Neural progenitor cell (in vitro differentiated cells): ENCODE measurements at regions not wholly inside any gene's neighbourhood (a gene's known extent, or its start where the extent isn't known, plus 50 kb on each side); places are given as distances from the start of the nearest gene placed in this dataset.

Source experiments
- DNase-seq: peaks from one replicate; pipeline ENCODE4 v3.0.0-alpha.2; 2016; ENCODE audit warnings: low spot score
- H2AFZ ChIP-seq: fragments of 200-600 bp; sonication (generic); replicated peaks from 2 replicates; pipeline ENCODE4 v1.6.1; 2016; ENCODE audit warnings: antibody characterized with exemption
- H3F3A ChIP-seq: fragments of 200-600 bp; sonication (generic); 2 replicates; pipeline ENCODE4 v1.6.1; 2016; ENCODE audit warnings: antibody characterized with exemption, low read depth
- H3K27ac ChIP-seq: fragments of 200-600 bp; sonication (generic); 2 replicates; pipeline ENCODE4 v1.5.1; 2016; ENCODE audit warnings: mild to moderate bottlenecking
- H3K27me3 ChIP-seq: fragments of 200-600 bp; sonication (generic); 2 replicates; pipeline ENCODE4 v1.6.1; 2016; ENCODE audit warnings: mild to moderate bottlenecking, moderate library complexity
- H3K36me3 ChIP-seq: fragments of 200-600 bp; sonication (generic); 2 replicates; pipeline ENCODE4 v1.5.1; 2016
- H3K4me1 ChIP-seq: fragments of 200-600 bp; sonication (generic); 2 replicates; pipeline ENCODE4 v1.6.1; 2016; ENCODE audit warnings: mixed run types
- H3K4me2 ChIP-seq: fragments of 200-600 bp; sonication (generic); 2 replicates; pipeline ENCODE4 v1.6.1; 2016
- H3K4me3 ChIP-seq: fragments of 200-600 bp; sonication (generic); 2 replicates; pipeline ENCODE4 v1.5.1; 2016
- H3K79me2 ChIP-seq: fragments of 200-600 bp; sonication (generic); 2 replicates; pipeline ENCODE4 v1.6.1; 2016; ENCODE audit warnings: low read depth
- H3K9ac ChIP-seq: fragments of 200-600 bp; sonication (generic); 2 replicates; pipeline ENCODE4 v1.6.1; 2016
- H3K9me3 ChIP-seq: fragments of 200-600 bp; sonication (generic); 2 replicates; pipeline ENCODE4 v1.5.1; 2016; ENCODE audit warnings: low read depth
- H4K20me1 ChIP-seq: fragments of 200-600 bp; sonication (generic); 2 replicates; pipeline ENCODE4 v1.6.1; 2016; ENCODE audit warnings: low read depth
- H3K27ac Mint-ChIP-seq: 3 replicates; pipeline ENCODE4 v1.8.0; 2021; ENCODE audit warnings: mixed read lengths
- H3K27me3 Mint-ChIP-seq: 2 replicates; pipeline ENCODE4 v1.8.0; 2022; ENCODE audit warnings: low read depth, mild to moderate bottlenecking, inconsistent platforms, moderate library complexity, mixed read lengths; ENCODE audit not compliant: insufficient read depth
- H3K36me3 Mint-ChIP-seq: 3 replicates; pipeline ENCODE4 v1.8.0; 2021; ENCODE audit warnings: mixed read lengths
- H3K4me1 Mint-ChIP-seq: 3 replicates; pipeline ENCODE4 v1.8.0; 2021; ENCODE audit warnings: mixed read lengths
- H3K4me3 Mint-ChIP-seq: 3 replicates; pipeline ENCODE4 v1.8.0; 2021; ENCODE audit warnings: mild to moderate bottlenecking, moderate library complexity, mixed read lengths
- H3K9me3 Mint-ChIP-seq: 3 replicates; pipeline ENCODE4 v1.8.0; 2020; ENCODE audit warnings: mixed read lengths
- EZH2 ChIP-seq: fragments of 200-600 bp; sonication (generic); IDR thresholded peaks from 2 replicates; pipeline ENCODE4 v1.6.1; 2017; ENCODE audit warnings: antibody characterized with exemption, mild to moderate bottlenecking, moderate library complexity
- EZH2phosphoT487 ChIP-seq: fragments of 200-600 bp; sonication (generic); IDR thresholded peaks from 2 replicates; pipeline ENCODE4 v1.6.1; 2017; ENCODE audit warnings: antibody characterized with exemption
- TF ChIP-seq, protein P1 (sequence below): fragments of 200-600 bp; sonication (generic); IDR thresholded peaks from 2 replicates; pipeline ENCODE4 v1.5.1; 2017; ENCODE audit warnings: antibody characterized with exemption, mild to moderate bottlenecking

DNA sequence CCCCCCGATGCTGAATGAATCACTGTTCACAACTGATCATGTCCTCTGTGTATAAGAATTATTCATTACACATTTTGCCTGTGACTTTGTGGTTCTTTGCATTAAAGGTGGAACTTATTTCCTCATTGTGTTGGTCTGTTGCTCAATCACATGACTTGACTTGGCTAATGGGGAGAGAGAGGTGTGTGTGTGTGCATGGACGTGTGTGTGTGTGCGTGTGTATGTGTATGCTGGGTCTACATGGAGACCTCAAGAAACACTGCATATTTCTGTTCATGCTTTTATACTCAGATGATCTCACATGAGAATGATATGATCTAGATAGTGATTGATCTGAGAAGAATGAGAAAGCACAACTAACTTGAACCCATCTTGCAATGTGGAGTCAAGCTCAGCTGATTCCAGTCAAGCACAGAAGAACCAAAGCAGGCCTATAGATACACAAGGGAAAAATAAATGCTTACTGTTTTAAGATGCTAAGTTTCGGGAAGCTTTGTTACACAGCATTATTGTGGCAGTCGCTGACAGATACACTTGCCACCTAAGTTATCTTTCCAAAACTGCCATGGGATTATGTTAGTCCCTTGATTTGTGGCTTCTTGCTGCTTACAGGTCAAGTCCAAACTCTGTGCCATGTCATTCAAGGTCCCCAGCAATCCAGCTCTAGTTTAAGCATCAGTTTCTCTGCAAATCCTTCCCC, 167.9 kb upstream of the ZFHX3 start:
- Histone ChIP-seq H3K27ac (no peak overlapping the region), H3K4me1 (peaks cover 8% of the 10 kb centered on the region), H3K9ac (no peak overlapping the region), H3K36me3 (no peaks in the 10 kb centered on the region), H3K4me3 (no peak overlapping the region), H3K79me2 (no peaks in the 10 kb centered on the region), H3K9me3 (no peaks in the 10 kb centered on the region), H3F3A (no peaks in the 10 kb centered on the region), H2AFZ (no peak overlapping the region), H3K27me3 (no peaks in the 10 kb centered on the region), H3K4me2 (no peak overlapping the region), H4K20me1 (no peaks in the 10 kb centered on the region)
- no peaks in the 10 kb centered on the region for H3K27me3 Mint-ChIP-seq
- peaks cover 9% of the 10 kb centered on the region for H3K9me3 Mint-ChIP-seq
- no peak for DNase-seq
- H3K4me3 Mint-ChIP-seq = no peak overlapping the region
- no peaks in the 10 kb centered on the region for H3K36me3 Mint-ChIP-seq
- no peak overlapping the region for H3K27ac Mint-ChIP-seq
- TF ChIP-seq EZH2phosphoT487 (no peak), EZH2 (no peak)
- TF ChIP-seq, protein P1, sequence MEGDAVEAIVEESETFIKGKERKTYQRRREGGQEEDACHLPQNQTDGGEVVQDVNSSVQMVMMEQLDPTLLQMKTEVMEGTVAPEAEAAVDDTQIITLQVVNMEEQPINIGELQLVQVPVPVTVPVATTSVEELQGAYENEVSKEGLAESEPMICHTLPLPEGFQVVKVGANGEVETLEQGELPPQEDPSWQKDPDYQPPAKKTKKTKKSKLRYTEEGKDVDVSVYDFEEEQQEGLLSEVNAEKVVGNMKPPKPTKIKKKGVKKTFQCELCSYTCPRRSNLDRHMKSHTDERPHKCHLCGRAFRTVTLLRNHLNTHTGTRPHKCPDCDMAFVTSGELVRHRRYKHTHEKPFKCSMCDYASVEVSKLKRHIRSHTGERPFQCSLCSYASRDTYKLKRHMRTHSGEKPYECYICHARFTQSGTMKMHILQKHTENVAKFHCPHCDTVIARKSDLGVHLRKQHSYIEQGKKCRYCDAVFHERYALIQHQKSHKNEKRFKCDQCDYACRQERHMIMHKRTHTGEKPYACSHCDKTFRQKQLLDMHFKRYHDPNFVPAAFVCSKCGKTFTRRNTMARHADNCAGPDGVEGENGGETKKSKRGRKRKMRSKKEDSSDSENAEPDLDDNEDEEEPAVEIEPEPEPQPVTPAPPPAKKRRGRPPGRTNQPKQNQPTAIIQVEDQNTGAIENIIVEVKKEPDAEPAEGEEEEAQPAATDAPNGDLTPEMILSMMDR = no peak
- H3K4me1 Mint-ChIP-seq = peaks cover 13% of the 10 kb centered on the region

DNA sequence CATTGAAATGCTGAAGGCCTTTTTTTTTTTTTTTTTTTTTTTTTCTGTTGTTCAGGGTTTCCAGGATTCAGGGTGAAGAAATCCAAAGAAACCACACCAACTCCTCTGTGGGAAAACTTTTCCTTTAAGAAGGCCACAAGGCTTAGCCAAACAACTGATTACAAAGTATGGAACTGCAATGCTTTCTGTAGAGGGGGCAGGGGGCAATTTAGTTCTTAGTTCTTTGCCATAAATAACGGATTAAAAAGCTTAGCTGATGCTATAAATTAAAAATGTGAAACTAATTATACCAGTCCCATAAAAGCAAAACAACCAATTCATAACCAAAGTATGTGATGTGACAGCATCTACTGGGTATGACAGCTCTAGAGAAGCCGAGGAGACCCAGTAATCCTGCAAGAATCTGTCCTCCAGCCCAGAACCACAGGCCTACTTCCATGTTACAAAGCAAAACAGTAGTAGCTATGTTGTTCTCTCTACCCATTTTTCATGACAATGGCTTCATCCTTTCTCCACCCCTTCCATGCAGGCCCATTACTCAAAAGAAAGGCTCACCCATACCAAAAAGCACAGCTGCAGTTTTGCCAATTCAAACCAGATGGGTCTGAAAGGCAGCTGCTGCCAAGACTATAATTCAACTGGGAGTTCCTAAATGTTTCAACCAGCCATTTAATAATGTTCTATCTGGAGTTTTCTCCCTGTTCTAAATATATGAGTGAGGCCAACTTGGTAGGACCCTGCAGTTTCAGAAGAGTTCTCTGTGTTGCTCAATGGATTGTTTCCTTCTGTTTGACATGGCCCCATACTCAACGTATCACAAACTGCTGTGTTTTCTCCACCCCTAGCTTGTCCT, 167.1 kb upstream of the ZFHX3 start:
- peaks cover 9% of the 10 kb centered on the region for H3K9me3 Mint-ChIP-seq
- no peak for DNase-seq
- H3K36me3 Mint-ChIP-seq = no peaks in the 10 kb centered on the region
- Histone ChIP-seq H3K4me3 (no peak overlapping the region), H3K36me3 (no peaks in the 10 kb centered on the region), H3K4me1 (peaks cover 8% of the 10 kb centered on the region), H3K9ac (no peak overlapping the region), H3K27ac (no peak overlapping the region), H3K79me2 (no peaks in the 10 kb centered on the region), H4K20me1 (no peaks in the 10 kb centered on the region), H3K9me3 (no peaks in the 10 kb centered on the region), H2AFZ (no peak overlapping the region), H3K27me3 (no peaks in the 10 kb centered on the region), H3K4me2 (no peak overlapping the region), H3F3A (no peaks in the 10 kb centered on the region)
- no peaks in the 10 kb centered on the region for H3K27me3 Mint-ChIP-seq
- no peak overlapping the region for H3K4me3 Mint-ChIP-seq
- peaks cover 13% of the 10 kb centered on the region for H3K4me1 Mint-ChIP-seq
- no peak overlapping the region for H3K27ac Mint-ChIP-seq
- TF ChIP-seq, protein P1 = no peak

DNA sequence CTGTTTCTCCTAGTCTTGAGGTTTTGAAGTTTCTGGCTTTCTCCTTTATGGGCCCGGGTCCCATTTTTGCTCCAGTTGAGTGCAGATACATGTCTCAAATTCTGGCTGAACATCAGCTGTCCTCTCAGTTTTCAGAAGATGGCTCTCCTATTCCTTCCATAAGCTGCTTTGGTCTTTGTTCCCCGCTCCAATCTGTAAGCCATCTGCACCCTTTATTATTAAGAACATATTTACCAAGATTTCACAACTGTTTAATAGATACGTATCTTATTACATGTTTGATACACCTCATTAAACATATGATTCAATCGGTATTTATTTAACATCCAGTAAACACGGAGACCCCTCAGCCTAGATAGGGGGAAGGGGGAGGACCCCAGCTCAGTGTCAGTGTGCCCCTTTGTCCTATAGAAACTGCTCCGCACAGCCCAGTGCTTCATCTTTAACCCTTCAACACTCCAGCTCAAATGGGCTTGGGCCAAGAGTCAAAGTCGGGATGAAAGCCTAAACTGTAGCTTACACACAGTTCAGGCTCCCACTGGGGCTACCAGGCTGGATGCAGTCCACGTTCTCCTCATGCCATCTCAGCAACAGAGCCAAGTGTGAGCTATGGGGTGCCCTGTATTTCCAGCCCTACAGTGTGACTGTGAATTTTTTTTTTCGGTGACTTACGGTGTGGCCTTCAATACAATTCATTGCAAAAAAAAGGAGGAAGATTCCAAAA, 166.0 kb upstream of the ZFHX3 start:
- peak overlapping the region; percentile 53 for H2AFZ ChIP-seq
- H3K4me1 Mint-ChIP-seq = peaks cover 13% of the 10 kb centered on the region

More for the DNA sequence above, 166.0 kb upstream of the ZFHX3 start:
- no peak overlapping the region for H3K4me2 ChIP-seq
- peaks cover 8% of the 10 kb centered on the region for H3K4me1 ChIP-seq
- H3K27me3 ChIP-seq = no peaks in the 10 kb centered on the region
- no peaks in the 10 kb centered on the region for H4K20me1 ChIP-seq
- H3K4me3 ChIP-seq = no peak overlapping the region
- DNase-seq = no peak
- TF ChIP-seq EZH2phosphoT487 (no peak), EZH2 (no peak)
- TF ChIP-seq, protein P1 = no peak
- H3K9ac ChIP-seq = no peak overlapping the region
- no peaks in the 10 kb centered on the region for H3K27me3 Mint-ChIP-seq
- H3K4me3 Mint-ChIP-seq = no peak overlapping the region
- H3K36me3 ChIP-seq = no peaks in the 10 kb centered on the region
- no peaks in the 10 kb centered on the region for H3K9me3 ChIP-seq
- H3K36me3 Mint-ChIP-seq = no peaks in the 10 kb centered on the region
- no peak overlapping the region for H3K27ac ChIP-seq
- H3K9me3 Mint-ChIP-seq = peaks cover 9% of the 10 kb centered on the region
- H3K27ac Mint-ChIP-seq = no peak overlapping the region
- no peaks in the 10 kb centered on the region for H3K79me2 ChIP-seq
- no peaks in the 10 kb centered on the region for H3F3A ChIP-seq
